PFSK-1 (cell line): ENCODE measurements at regions not wholly inside any gene's neighbourhood (a gene's known extent, or its start where the extent isn't known, plus 50 kb on each side); places are given as distances from the start of the nearest gene placed in this dataset.

Source experiments
- FOXP2 ChIP-seq: optimal IDR thresholded peaks from 2 replicates; pipeline ENCODE3; 2011; ENCODE audit warnings: borderline replicate concordance, control low read depth, inconsistent platforms; ENCODE audit not compliant: insufficient read depth; ENCODE audit errors: extremely low read length, extremely low read depth
- POLR2AphosphoS5 ChIP-seq: IDR thresholded peaks from 2 replicates; pipeline ENCODE4 v1.6.1; 2012; ENCODE audit warnings: low read depth, mild to moderate bottlenecking, control low read depth, low read length, moderate library complexity
- SIN3A ChIP-seq: IDR thresholded peaks from 2 replicates; pipeline ENCODE4 v1.6.1; 2012; ENCODE audit warnings: mild to moderate bottlenecking, low read length, moderate library complexity, borderline replicate concordance; ENCODE audit not compliant: insufficient read depth
- TAF1 ChIP-seq: IDR thresholded peaks from 2 replicates; pipeline ENCODE4 v1.6.1; 2012; ENCODE audit warnings: low read length, control low read depth, borderline replicate concordance; ENCODE audit not compliant: insufficient read depth
- TF ChIP-seq, protein P1 (sequence below), 2 experiments: IDR thresholded peaks; 2 replicates each; pipeline versions ENCODE4 v1.6.1 to v1.8.0; 2011 to 2012; ENCODE audit warnings: low read depth in 2 of 2, low read length in 2 of 2, control low read depth in 1 of 2, inconsistent platforms in 1 of 2, mild to moderate bottlenecking in 1 of 2, moderate library complexity in 1 of 2; ENCODE audit not compliant: insufficient read depth in 1 of 2

DNA sequence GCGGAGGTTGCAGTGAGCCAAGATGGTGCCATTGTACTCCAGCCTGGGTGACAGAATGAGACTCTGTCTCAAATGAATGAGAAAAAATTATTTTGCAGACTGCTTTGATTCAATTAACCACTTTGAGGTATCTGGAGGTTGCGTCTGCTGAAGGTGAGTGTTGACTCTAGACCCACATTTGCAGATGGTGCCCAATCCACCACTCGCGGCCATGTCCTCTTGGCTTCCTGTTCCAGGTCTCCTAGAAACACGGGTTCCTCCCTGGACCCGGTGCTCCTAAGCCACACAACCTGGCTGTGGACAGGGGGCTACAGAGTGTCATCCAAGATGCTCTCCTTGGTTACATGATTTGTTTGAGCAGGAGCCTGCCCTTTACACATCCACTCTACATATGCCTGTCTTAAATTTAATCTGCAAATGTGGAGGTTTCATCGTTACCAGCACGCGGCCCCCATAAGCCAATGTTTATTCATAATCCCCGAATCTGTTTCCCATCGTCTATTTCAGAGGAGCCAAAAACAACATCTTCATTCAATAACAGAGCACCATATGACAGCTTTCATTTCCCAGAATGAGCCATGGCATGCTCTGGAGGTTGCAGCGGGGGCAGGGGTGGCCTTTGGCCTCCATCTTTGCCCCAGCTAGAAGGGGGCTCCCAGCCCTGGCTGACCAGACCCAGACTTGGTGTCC lies 377.2 kb downstream of the CTTN start:
- TF ChIP-seq POLR2AphosphoS5 (no peak), TAF1 (no peak), SIN3A (no peak), FOXP2 (no peak)
- TF ChIP-seq, protein P1, sequence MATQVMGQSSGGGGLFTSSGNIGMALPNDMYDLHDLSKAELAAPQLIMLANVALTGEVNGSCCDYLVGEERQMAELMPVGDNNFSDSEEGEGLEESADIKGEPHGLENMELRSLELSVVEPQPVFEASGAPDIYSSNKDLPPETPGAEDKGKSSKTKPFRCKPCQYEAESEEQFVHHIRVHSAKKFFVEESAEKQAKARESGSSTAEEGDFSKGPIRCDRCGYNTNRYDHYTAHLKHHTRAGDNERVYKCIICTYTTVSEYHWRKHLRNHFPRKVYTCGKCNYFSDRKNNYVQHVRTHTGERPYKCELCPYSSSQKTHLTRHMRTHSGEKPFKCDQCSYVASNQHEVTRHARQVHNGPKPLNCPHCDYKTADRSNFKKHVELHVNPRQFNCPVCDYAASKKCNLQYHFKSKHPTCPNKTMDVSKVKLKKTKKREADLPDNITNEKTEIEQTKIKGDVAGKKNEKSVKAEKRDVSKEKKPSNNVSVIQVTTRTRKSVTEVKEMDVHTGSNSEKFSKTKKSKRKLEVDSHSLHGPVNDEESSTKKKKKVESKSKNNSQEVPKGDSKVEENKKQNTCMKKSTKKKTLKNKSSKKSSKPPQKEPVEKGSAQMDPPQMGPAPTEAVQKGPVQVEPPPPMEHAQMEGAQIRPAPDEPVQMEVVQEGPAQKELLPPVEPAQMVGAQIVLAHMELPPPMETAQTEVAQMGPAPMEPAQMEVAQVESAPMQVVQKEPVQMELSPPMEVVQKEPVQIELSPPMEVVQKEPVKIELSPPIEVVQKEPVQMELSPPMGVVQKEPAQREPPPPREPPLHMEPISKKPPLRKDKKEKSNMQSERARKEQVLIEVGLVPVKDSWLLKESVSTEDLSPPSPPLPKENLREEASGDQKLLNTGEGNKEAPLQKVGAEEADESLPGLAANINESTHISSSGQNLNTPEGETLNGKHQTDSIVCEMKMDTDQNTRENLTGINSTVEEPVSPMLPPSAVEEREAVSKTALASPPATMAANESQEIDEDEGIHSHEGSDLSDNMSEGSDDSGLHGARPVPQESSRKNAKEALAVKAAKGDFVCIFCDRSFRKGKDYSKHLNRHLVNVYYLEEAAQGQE (IDR thresholded peaks at IDR 0.05; ENCODE audit: insufficient read depth in 1 of 2, low read depth in 2 of 2, low read length in 2 of 2), result no peak
